Ovary (tissue), 3 donors: ENCODE measurements at regions not wholly inside any gene's neighbourhood (a gene's known extent, or its start where the extent isn't known, plus 50 kb on each side); places are given as distances from the start of the nearest gene placed in this dataset.

Source experiments
- EP300 ChIP-seq: sonication (generic); formaldehyde crosslinking; IDR thresholded peaks from one replicate; pipeline ENCODE4 v1.6.1; 2017; ENCODE audit warnings: antibody characterized with exemption
- POLR2A ChIP-seq: fragments of 450-650 bp; IDR thresholded peaks from one replicate; pipeline ENCODE4 v1.6.1; 2017; ENCODE audit warnings: antibody characterized with exemption, mild to moderate bottlenecking, moderate library complexity
- TF ChIP-seq, protein P1 (sequence below), 3 donors: fragments of 450-650 bp in 2 of 3; fragments of 200-600 bp in 1 of 3; IDR thresholded peaks; one replicate each; pipeline versions ENCODE4 v1.5.1 to v1.8.0; 2016 to 2022; ENCODE audit warnings: antibody characterized with exemption in 3 of 3, mild to moderate bottlenecking in 1 of 3
- donor health status: DM: no; HTN: no; CAD: no.

DNA sequence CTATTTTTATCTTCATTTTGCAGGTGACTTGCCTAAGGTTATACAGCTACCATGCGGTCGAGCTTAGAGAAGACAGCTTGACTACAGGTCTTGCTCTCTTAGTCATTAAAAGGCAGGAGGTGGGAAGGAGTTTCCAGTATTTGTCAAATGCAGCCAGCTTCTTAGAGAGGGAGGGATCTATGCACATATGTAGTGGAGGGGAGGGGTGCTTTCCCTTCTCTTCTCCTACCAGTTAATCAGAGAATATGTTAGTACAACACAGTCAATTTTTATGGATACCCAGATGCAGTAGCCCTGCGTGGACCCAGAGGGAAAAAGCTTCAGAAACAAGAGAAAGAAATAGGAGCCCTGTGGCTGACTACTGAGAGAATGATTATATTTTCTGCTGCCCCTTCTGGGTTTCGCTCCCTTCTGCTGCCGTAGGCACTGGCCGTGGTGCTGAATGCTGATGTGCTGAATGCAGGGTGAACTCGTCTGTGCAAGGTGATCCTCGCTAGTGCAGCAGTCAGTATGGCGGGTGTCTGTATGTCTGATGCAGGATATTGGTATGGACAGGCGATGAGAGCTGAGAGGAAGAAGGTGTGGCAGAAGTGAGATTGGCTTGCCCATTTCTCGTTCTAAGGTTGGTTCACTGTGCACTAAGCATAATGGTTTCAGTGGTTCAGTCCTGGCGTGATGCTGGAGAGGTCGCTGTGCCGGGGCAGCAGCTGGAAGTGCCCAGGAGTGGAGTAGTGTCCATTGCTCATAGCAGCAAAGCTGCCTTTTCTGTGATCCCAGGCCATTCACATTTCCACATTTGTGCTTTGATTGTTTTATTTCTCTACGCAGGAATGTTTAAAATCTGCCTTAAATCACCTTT is 189.2 kb upstream of the PODXL start:
- TF ChIP-seq, protein P1, sequence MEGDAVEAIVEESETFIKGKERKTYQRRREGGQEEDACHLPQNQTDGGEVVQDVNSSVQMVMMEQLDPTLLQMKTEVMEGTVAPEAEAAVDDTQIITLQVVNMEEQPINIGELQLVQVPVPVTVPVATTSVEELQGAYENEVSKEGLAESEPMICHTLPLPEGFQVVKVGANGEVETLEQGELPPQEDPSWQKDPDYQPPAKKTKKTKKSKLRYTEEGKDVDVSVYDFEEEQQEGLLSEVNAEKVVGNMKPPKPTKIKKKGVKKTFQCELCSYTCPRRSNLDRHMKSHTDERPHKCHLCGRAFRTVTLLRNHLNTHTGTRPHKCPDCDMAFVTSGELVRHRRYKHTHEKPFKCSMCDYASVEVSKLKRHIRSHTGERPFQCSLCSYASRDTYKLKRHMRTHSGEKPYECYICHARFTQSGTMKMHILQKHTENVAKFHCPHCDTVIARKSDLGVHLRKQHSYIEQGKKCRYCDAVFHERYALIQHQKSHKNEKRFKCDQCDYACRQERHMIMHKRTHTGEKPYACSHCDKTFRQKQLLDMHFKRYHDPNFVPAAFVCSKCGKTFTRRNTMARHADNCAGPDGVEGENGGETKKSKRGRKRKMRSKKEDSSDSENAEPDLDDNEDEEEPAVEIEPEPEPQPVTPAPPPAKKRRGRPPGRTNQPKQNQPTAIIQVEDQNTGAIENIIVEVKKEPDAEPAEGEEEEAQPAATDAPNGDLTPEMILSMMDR (IDR thresholded peaks at IDR 0.05), result no peak
- TF ChIP-seq EP300, result no peak
- no peak for TF ChIP-seq POLR2A
